KMS-11 (cell line): ENCODE measurements at regions not wholly inside any gene's neighbourhood (a gene's known extent, or its start where the extent isn't known, plus 50 kb on each side); places are given as distances from the start of the nearest gene placed in this dataset.

Experiments
- H2AFZ ChIP-seq: fragments of 200-600 bp; sonication (generic); 2 replicates; pipeline ENCODE4 v1.6.1; 2016; ENCODE audit warnings: antibody characterized with exemption, mixed run types, low read depth
- H3K27ac ChIP-seq: fragments of 200-600 bp; sonication (generic); 2 replicates; pipeline ENCODE4 v1.6.1; 2016; ENCODE audit warnings: mild to moderate bottlenecking, mixed run types
- H3K27me3 ChIP-seq: fragments of 200-600 bp; sonication (generic); 2 replicates; pipeline ENCODE4 v1.6.1; 2017; ENCODE audit warnings: mild to moderate bottlenecking, low read depth, mixed run types, moderate library complexity; ENCODE audit not compliant: insufficient read depth
- H3K36me3 ChIP-seq: fragments of 200-600 bp; sonication (generic); 2 replicates; pipeline ENCODE4 v1.6.1; 2017; ENCODE audit warnings: mild to moderate bottlenecking, mixed run types; ENCODE audit not compliant: insufficient read depth
- H3K4me1 ChIP-seq: fragments of 200-600 bp; sonication (generic); 2 replicates; pipeline ENCODE4 v1.6.1; 2016; ENCODE audit warnings: mild to moderate bottlenecking, low read depth, mixed run types; ENCODE audit not compliant: poor library complexity, severe bottlenecking
- H3K4me2 ChIP-seq: fragments of 200-600 bp; sonication (generic); 2 replicates; pipeline ENCODE4 v1.7.0; 2016; ENCODE audit warnings: mild to moderate bottlenecking, mixed run types
- H3K4me3 ChIP-seq: fragments of 200-600 bp; sonication (generic); IDR thresholded peaks from 2 replicates; pipeline ENCODE4 v1.6.1; 2017; ENCODE audit warnings: low read depth, low read length, mixed read lengths; ENCODE audit not compliant: insufficient read depth
- H3K79me2 ChIP-seq: fragments of 200-600 bp; sonication (generic); 2 replicates; pipeline ENCODE4 v1.6.1; 2016; ENCODE audit warnings: low read depth, mixed run types; ENCODE audit not compliant: insufficient read depth
- H3K9ac ChIP-seq: fragments of 200-600 bp; sonication (generic); 2 replicates; pipeline ENCODE4 v1.6.1; 2016; ENCODE audit warnings: mild to moderate bottlenecking, mixed run types
- H4K20me1 ChIP-seq: fragments of 200-600 bp; sonication (generic); 2 replicates; pipeline ENCODE4 v1.6.1; 2016; ENCODE audit warnings: mild to moderate bottlenecking, mixed run types; ENCODE audit not compliant: insufficient read depth
- TF ChIP-seq, protein P1 (sequence below): fragments of 200-600 bp; sonication (generic); conservative IDR thresholded peaks from 2 replicates; pipeline ENCODE4 v1.6.1; 2017; ENCODE audit warnings: low read depth, mild to moderate bottlenecking, antibody characterized with exemption, low read length, moderate library complexity, mixed read lengths

DNA sequence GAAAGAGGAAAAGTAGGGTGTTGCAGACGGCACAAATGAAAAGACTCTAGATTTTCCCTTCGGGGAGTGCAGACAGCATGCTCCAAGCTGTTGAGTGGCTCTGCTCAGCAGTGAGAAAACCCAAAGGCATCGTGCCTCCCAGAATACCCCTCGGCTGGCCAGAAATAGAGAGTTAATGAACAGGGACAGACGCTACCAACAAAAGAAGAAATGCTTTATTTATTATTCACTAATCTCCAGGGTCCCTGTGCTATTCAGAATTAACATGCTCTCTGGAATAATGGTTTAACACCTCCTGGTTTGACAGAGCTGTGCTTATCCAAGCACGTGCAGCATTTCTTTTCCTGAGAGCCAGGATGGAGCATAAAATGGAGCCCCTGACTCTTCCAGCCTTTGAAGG lies 82.3 kb downstream of the AQP4 start:
- Histone ChIP-seq H3K27ac (no peak overlapping the region), H3K4me2 (no peak overlapping the region), H4K20me1 (no peaks in the 10 kb centered on the region), H2AFZ (no peak overlapping the region), H3K4me1 (no peaks in the 10 kb centered on the region), H3K36me3 (no peaks in the 10 kb centered on the region), H3K79me2 (no peaks in the 10 kb centered on the region), H3K4me3 (no peak overlapping the region), H3K27me3 (no peaks in the 10 kb centered on the region), H3K9ac (no peak overlapping the region)
- TF ChIP-seq, protein P1, sequence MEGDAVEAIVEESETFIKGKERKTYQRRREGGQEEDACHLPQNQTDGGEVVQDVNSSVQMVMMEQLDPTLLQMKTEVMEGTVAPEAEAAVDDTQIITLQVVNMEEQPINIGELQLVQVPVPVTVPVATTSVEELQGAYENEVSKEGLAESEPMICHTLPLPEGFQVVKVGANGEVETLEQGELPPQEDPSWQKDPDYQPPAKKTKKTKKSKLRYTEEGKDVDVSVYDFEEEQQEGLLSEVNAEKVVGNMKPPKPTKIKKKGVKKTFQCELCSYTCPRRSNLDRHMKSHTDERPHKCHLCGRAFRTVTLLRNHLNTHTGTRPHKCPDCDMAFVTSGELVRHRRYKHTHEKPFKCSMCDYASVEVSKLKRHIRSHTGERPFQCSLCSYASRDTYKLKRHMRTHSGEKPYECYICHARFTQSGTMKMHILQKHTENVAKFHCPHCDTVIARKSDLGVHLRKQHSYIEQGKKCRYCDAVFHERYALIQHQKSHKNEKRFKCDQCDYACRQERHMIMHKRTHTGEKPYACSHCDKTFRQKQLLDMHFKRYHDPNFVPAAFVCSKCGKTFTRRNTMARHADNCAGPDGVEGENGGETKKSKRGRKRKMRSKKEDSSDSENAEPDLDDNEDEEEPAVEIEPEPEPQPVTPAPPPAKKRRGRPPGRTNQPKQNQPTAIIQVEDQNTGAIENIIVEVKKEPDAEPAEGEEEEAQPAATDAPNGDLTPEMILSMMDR = no peak

DNA sequence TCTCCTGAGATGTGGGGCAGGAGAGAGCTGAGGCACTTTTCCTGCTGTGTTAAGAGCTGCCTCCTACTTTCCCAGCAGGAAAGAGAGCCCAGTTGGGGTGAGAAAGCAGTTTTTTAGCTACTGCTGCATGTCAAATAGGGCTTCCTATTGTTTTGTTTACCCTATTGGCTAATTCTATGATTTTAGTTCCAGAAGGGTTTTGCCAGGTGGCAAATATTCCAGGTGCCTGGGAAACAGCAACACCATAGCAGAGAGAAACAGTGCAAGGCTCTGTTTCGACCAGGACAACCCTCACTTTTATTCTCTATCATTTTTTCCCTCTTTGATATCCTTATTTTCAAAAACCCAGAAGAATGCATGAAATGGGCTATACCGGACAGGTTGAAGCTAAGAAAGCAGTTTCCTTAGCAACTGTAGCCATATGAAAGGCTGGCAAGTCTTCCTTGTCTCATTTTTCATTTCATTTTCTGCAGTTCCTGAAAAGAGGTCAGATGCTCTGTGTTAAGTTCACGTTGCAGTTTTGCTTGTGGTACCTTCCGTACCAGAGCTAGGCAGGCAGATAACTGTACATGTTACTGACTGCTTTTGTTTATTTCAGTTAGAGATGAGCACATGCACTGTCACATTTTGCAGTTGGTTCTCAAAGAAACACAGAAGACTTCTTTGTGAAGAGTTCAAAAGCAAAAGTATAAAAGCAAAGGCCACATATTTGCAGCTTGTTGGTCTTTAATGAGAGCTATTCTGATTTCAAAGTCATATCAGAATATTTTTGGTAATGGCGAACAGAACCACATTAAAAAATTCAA lies 84.8 kb downstream of the AQP4 start:
- no peak overlapping the region for H3K4me3 ChIP-seq
- H3K27me3 ChIP-seq = no peaks in the 10 kb centered on the region
- no peaks in the 10 kb centered on the region for H3K4me1 ChIP-seq
- H3K9ac ChIP-seq = no peak overlapping the region
- H3K36me3 ChIP-seq = no peaks in the 10 kb centered on the region
- no peak overlapping the region for H3K27ac ChIP-seq
- H3K4me2 ChIP-seq = no peak overlapping the region
- no peaks in the 10 kb centered on the region for H3K79me2 ChIP-seq
- no peaks in the 10 kb centered on the region for H4K20me1 ChIP-seq
- TF ChIP-seq, protein P1 = no peak
- H2AFZ ChIP-seq = no peak overlapping the region

DNA sequence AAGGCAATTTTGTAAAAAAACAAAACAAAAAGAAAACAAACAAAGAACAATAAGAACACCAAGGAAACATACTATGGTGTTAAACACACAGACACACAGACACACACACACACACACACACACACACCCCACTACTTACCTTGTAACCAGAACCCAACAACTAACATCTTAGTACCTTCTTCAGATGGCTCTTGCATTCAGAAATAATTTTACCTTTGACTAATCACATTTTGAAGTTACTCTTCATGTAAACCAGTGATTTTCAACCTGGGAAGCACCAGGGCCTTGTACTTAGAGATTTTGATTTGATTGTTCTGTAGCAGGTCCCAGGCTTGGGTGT lies 87.5 kb downstream of the AQP4 start:
- no peaks in the 10 kb centered on the region for H3K27me3 ChIP-seq
- no peak overlapping the region for H3K4me2 ChIP-seq
- H3K36me3 ChIP-seq = no peaks in the 10 kb centered on the region
- H3K4me1 ChIP-seq = no peaks in the 10 kb centered on the region
- H2AFZ ChIP-seq = no peak overlapping the region
- H3K4me3 ChIP-seq = no peak overlapping the region
- no peaks in the 10 kb centered on the region for H4K20me1 ChIP-seq
- no peak overlapping the region for H3K27ac ChIP-seq
- TF ChIP-seq, protein P1 = no peak
- no peaks in the 10 kb centered on the region for H3K79me2 ChIP-seq
- no peak overlapping the region for H3K9ac ChIP-seq

DNA sequence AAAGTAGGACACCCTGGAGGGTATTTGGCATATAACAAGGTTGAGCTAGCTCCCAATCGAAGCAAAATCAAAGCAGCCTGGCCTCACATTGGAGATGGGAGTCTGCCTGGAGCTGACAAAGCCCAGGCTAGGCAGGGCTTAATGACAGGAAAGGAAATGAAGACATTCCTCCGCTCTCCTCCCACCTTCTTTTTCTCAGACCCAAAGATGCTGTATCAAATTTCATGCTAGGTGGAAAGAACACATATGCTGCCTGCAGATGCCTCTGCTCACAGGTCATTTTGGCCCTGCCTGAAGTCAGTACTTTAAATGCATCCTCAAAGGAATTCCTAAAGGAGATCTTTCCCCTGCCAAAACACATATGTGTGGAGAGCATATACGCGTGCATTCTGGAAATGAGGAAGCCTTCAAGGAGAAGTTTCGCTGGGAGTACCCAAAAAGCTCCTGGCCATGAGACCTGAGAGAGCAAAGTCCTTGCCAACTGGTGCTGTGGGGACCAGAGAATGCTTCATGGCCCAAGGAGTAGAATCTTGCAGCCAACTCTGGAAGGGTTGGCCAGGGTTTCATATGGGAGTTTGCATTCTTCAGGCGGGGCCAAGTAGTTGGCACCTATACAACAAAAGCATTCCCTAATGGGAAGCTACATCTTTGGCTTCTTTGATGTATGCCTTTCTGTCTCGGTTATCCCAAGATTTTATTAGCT lies 88.0 kb downstream of the AQP4 start:
- no peak overlapping the region for H3K27ac ChIP-seq
- no peaks in the 10 kb centered on the region for H3K27me3 ChIP-seq
- H3K9ac ChIP-seq = no peak overlapping the region
- H2AFZ ChIP-seq = no peak overlapping the region
- H3K4me3 ChIP-seq = no peak overlapping the region
- H3K4me1 ChIP-seq = no peaks in the 10 kb centered on the region
- H3K4me2 ChIP-seq = no peak overlapping the region
- H3K79me2 ChIP-seq = no peaks in the 10 kb centered on the region
- H4K20me1 ChIP-seq = no peaks in the 10 kb centered on the region
- no peaks in the 10 kb centered on the region for H3K36me3 ChIP-seq
- TF ChIP-seq, protein P1 = no peak
